GM23338 (cell line): ENCODE measurements at regions not wholly inside any gene's neighbourhood (a gene's known extent, or its start where the extent isn't known, plus 50 kb on each side); places are given as distances from the start of the nearest gene placed in this dataset.

Experiments
- ATAC-seq: fragments of 200-7000 bp; cut with Tn5 transposase; 3 replicates; pipeline ENCODE4 v1.9.1; 2020
- DNase-seq: peaks from one replicate; pipeline ENCODE4 v3.0.0-alpha.2; 2015; ENCODE audit warnings: low spot score
- H2AFZ ChIP-seq: fragments of 200-600 bp; sonication (generic); 2 replicates; pipeline ENCODE4 v1.8.0; 2016; ENCODE audit warnings: antibody characterized with exemption, mild to moderate bottlenecking, moderate library complexity
- H3F3A ChIP-seq: fragments of 200-600 bp; sonication (generic); replicated peaks from 2 replicates; pipeline ENCODE4 v1.8.0; 2017; ENCODE audit warnings: antibody characterized with exemption, mixed run types, low read depth
- H3K27ac ChIP-seq: fragments of 200-600 bp; sonication (generic); 2 replicates; pipeline ENCODE4 v1.6.1; 2016; ENCODE audit warnings: low read depth
- H3K27me3 ChIP-seq: fragments of 200-600 bp; sonication (generic); 2 replicates; pipeline ENCODE4 v1.8.0; 2016; ENCODE audit warnings: mild to moderate bottlenecking, mixed run types, moderate library complexity; ENCODE audit not compliant: insufficient read depth
- H3K36me3 ChIP-seq: fragments of 200-600 bp; sonication (generic); 2 replicates; pipeline ENCODE4 v1.8.0; 2016; ENCODE audit warnings: mild to moderate bottlenecking; ENCODE audit not compliant: insufficient read depth
- H3K4me1 ChIP-seq: fragments of 200-600 bp; sonication (generic); 2 replicates; pipeline ENCODE4 v1.8.0; 2016; ENCODE audit warnings: mild to moderate bottlenecking, moderate library complexity; ENCODE audit not compliant: insufficient read depth
- H3K4me2 ChIP-seq: fragments of 200-600 bp; sonication (generic); 2 replicates; pipeline ENCODE4 v1.7.1; 2017; ENCODE audit warnings: mixed run types
- H3K4me3 ChIP-seq: fragments of 200-600 bp; sonication (generic); 2 replicates; pipeline ENCODE4 v1.6.1; 2016; ENCODE audit warnings: mixed run types
- H3K79me2 ChIP-seq: fragments of 200-600 bp; sonication (generic); replicated peaks from 2 replicates; pipeline ENCODE4 v1.8.0; 2017; ENCODE audit warnings: mild to moderate bottlenecking; ENCODE audit not compliant: insufficient read depth
- H3K9me2 ChIP-seq: fragments of 200-600 bp; sonication (generic); 2 replicates; pipeline ENCODE4 v1.8.0; 2017; ENCODE audit not compliant: insufficient read depth
- H4K20me1 ChIP-seq: fragments of 200-600 bp; sonication (generic); replicated peaks from 2 replicates; pipeline ENCODE4 v1.8.0; 2017; ENCODE audit warnings: mild to moderate bottlenecking; ENCODE audit not compliant: insufficient read depth
- H3K27ac Mint-ChIP-seq: 2 replicates; pipeline ENCODE4 v1.8.0; 2020; ENCODE audit warnings: inconsistent platforms, mild to moderate bottlenecking, moderate library complexity, mixed read lengths
- H3K27me3 Mint-ChIP-seq: 3 replicates; pipeline ENCODE4 v1.8.0; 2022; ENCODE audit warnings: low read depth, mild to moderate bottlenecking, moderate library complexity, mixed read lengths, inconsistent platforms; ENCODE audit not compliant: insufficient read depth, poor library complexity
- H3K36me3 Mint-ChIP-seq: 3 replicates; pipeline ENCODE4 v1.8.0; 2021; ENCODE audit warnings: low read depth, mild to moderate bottlenecking, inconsistent platforms, moderate library complexity, mixed read lengths
- H3K4me1 Mint-ChIP-seq: 3 replicates; pipeline ENCODE4 v1.8.0; 2020; ENCODE audit warnings: mild to moderate bottlenecking, inconsistent platforms, mixed read lengths
- H3K4me3 Mint-ChIP-seq: 3 replicates; pipeline ENCODE4 v1.8.0; 2021; ENCODE audit warnings: moderate library complexity, mild to moderate bottlenecking, inconsistent platforms, mixed read lengths
- H3K9me3 Mint-ChIP-seq: 3 replicates; pipeline ENCODE4 v1.8.0; 2020; ENCODE audit warnings: moderate library complexity, mild to moderate bottlenecking, inconsistent platforms, mixed read lengths
- CREB1 ChIP-seq: fragments of 250-450 bp; sonication (Bioruptor Pico); IDR thresholded peaks from 2 replicates; pipeline ENCODE4 v1.5.0; 2020; ENCODE audit warnings: low read depth, mild to moderate bottlenecking, moderate library complexity
- EZH2 ChIP-seq: fragments of 200-600 bp; sonication (generic); IDR thresholded peaks from one replicate; pipeline ENCODE4 v1.8.0; 2017; ENCODE audit warnings: antibody characterized with exemption, mild to moderate bottlenecking, low read depth; ENCODE audit not compliant: unreplicated experiment
- JUNB ChIP-seq: IDR thresholded peaks from one replicate; pipeline ENCODE4 v1.6.1; 2016; ENCODE audit warnings: antibody characterized with exemption; ENCODE audit not compliant: unreplicated experiment
- NANOG ChIP-seq: IDR thresholded peaks from 2 replicates; pipeline ENCODE4 v1.6.1; 2016; ENCODE audit warnings: antibody characterized with exemption, borderline replicate concordance
- POLR2AphosphoS5 ChIP-seq: IDR thresholded peaks from 2 replicates; pipeline ENCODE4 v1.6.1; 2016; ENCODE audit warnings: antibody characterized with exemption, low read depth
- REST ChIP-seq: IDR thresholded peaks from one replicate; pipeline ENCODE4 v1.6.1; 2018; ENCODE audit warnings: antibody characterized with exemption; ENCODE audit not compliant: unreplicated experiment
- STAT1 ChIP-seq: IDR thresholded peaks from one replicate; pipeline ENCODE4 v1.6.1; 2016; ENCODE audit warnings: antibody characterized with exemption; ENCODE audit not compliant: unreplicated experiment
- ZNF114 ChIP-seq: fragments of 250-450 bp; sonication (Bioruptor Pico); IDR thresholded peaks from 2 replicates; pipeline ENCODE4 v1.5.0; 2020; ENCODE audit warnings: mild to moderate bottlenecking, moderate library complexity
- ZNF331 ChIP-seq: fragments of 250-450 bp; sonication (Bioruptor Pico); IDR thresholded peaks from 2 replicates; pipeline ENCODE4 v1.5.0; 2020; ENCODE audit warnings: low read depth, mild to moderate bottlenecking, moderate library complexity
- TF ChIP-seq, protein P1 (sequence below): fragments of 250-450 bp; sonication (Bioruptor Pico); IDR thresholded peaks from 2 replicates; pipeline ENCODE4 v1.5.0; 2020; ENCODE audit warnings: mild to moderate bottlenecking, moderate library complexity
- TF ChIP-seq, protein P2 (sequence below), 2 experiments: fragments of 200-600 bp in 1 of 2; sonication (generic) in 1 of 2; conservative IDR thresholded peaks; 2 replicates each; pipeline versions ENCODE4 v1.5.1 to v1.6.1; 2016 to 2017; ENCODE audit warnings: antibody characterized with exemption in 2 of 2, low read depth in 2 of 2, mild to moderate bottlenecking in 2 of 2, moderate library complexity in 1 of 2

- H3K4me3 ChIP-seq, result no peak overlapping the region
- Mint-ChIP-seq H3K27me3 (peaks cover 2% of the 10 kb centered on the region), H3K4me3 (no peak overlapping the region), H3K9me3 (no peaks in the 10 kb centered on the region), H3K27ac (no peak overlapping the region), H3K36me3 (no peaks in the 10 kb centered on the region), H3K4me1 (peaks cover 38% of the 10 kb centered on the region)
- no peak overlapping the region for H3K4me2 ChIP-seq
- H3K36me3 ChIP-seq, result no peaks in the 10 kb centered on the region
- H3K27ac ChIP-seq, result no peak overlapping the region
- H3F3A ChIP-seq, result no peaks in the 10 kb centered on the region
- peaks cover 6% of the 10 kb centered on the region; the same call in 1 of the 2 replicates for H3K9me2 ChIP-seq
- no peaks in the 10 kb centered on the region for H4K20me1 ChIP-seq
- H3K79me2 ChIP-seq, result no peaks in the 10 kb centered on the region
- ATAC-seq (no peak), DNase-seq (no peak)
- H3K4me1 ChIP-seq, result peaks cover 21% of the 10 kb centered on the region
- no peak for TF ChIP-seq ZNF114
- TF ChIP-seq EZH2, result no peak
- no peak for TF ChIP-seq REST
- no peak for TF ChIP-seq CREB1 (CRISPR knock-in tag)
- TF ChIP-seq STAT1, result no peak
- TF ChIP-seq POLR2AphosphoS5, result no peak
- TF ChIP-seq ZNF331 (CRISPR knock-in tag), result no peak
- TF ChIP-seq, protein P1, sequence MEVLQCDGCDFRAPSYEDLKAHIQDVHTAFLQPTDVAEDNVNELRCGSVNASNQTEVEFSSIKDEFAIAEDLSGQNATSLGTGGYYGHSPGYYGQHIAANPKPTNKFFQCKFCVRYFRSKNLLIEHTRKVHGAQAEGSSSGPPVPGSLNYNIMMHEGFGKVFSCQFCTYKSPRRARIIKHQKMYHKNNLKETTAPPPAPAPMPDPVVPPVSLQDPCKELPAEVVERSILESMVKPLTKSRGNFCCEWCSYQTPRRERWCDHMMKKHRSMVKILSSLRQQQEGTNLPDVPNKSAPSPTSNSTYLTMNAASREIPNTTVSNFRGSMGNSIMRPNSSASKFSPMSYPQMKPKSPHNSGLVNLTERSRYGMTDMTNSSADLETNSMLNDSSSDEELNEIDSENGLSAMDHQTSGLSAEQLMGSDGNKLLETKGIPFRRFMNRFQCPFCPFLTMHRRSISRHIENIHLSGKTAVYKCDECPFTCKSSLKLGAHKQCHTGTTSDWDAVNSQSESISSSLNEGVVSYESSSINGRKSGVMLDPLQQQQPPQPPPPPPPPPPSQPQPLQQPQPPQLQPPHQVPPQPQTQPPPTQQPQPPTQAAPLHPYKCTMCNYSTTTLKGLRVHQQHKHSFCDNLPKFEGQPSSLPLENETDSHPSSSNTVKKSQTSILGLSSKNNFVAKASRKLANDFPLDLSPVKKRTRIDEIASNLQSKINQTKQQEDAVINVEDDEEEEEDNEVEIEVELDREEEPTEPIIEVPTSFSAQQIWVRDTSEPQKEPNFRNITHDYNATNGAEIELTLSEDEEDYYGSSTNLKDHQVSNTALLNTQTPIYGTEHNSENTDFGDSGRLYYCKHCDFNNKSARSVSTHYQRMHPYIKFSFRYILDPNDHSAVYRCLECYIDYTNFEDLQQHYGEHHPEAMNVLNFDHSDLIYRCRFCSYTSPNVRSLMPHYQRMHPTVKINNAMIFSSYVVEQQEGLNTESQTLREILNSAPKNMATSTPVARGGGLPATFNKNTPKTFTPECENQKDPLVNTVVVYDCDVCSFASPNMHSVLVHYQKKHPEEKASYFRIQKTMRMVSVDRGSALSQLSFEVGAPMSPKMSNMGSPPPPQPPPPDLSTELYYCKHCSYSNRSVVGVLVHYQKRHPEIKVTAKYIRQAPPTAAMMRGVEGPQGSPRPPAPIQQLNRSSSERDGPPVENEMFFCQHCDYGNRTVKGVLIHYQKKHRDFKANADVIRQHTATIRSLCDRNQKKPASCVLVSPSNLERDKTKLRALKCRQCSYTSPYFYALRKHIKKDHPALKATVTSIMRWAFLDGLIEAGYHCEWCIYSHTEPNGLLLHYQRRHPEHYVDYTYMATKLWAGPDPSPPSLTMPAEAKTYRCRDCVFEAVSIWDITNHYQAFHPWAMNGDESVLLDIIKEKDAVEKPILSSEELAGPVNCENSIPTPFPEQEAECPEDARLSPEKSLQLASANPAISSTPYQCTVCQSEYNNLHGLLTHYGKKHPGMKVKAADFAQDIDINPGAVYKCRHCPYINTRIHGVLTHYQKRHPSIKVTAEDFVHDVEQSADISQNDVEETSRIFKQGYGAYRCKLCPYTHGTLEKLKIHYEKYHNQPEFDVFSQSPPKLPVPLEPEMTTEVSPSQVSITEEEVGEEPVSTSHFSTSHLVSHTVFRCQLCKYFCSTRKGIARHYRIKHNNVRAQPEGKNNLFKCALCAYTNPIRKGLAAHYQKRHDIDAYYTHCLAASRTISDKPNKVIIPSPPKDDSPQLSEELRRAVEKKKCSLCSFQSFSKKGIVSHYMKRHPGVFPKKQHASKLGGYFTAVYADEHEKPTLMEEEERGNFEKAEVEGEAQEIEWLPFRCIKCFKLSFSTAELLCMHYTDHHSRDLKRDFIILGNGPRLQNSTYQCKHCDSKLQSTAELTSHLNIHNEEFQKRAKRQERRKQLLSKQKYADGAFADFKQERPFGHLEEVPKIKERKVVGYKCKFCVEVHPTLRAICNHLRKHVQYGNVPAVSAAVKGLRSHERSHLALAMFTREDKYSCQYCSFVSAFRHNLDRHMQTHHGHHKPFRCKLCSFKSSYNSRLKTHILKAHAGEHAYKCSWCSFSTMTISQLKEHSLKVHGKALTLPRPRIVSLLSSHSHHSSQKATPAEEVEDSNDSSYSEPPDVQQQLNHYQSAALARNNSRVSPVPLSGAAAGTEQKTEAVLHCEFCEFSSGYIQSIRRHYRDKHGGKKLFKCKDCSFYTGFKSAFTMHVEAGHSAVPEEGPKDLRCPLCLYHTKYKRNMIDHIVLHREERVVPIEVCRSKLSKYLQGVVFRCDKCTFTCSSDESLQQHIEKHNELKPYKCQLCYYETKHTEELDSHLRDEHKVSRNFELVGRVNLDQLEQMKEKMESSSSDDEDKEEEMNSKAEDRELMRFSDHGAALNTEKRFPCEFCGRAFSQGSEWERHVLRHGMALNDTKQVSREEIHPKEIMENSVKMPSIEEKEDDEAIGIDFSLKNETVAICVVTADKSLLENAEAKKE (CRISPR knock-in tag), result no peak
- TF ChIP-seq, protein P2, sequence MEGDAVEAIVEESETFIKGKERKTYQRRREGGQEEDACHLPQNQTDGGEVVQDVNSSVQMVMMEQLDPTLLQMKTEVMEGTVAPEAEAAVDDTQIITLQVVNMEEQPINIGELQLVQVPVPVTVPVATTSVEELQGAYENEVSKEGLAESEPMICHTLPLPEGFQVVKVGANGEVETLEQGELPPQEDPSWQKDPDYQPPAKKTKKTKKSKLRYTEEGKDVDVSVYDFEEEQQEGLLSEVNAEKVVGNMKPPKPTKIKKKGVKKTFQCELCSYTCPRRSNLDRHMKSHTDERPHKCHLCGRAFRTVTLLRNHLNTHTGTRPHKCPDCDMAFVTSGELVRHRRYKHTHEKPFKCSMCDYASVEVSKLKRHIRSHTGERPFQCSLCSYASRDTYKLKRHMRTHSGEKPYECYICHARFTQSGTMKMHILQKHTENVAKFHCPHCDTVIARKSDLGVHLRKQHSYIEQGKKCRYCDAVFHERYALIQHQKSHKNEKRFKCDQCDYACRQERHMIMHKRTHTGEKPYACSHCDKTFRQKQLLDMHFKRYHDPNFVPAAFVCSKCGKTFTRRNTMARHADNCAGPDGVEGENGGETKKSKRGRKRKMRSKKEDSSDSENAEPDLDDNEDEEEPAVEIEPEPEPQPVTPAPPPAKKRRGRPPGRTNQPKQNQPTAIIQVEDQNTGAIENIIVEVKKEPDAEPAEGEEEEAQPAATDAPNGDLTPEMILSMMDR (conservative IDR thresholded peaks at IDR 0.05; ENCODE audit: low read depth in 2 of 2), result no peak
- TF ChIP-seq NANOG, result no peak
- no peak for TF ChIP-seq JUNB
- H3K27me3 ChIP-seq, result no peaks in the 10 kb centered on the region
- no peak overlapping the region for H2AFZ ChIP-seq
Measured at GRCh38 chr1:60947367-60947766, 135.0 kb upstream of the NFIA start.
